HG02798 (cell line): ENCODE measurements at regions not wholly inside any gene's neighbourhood (a gene's known extent, or its start where the extent isn't known, plus 50 kb on each side); places are given as distances from the start of the nearest gene placed in this dataset.

Source experiments
- ATAC-seq: cut with Tn5 transposase; IDR thresholded peaks from one replicate; pipeline ENCODE4 v1.9.1; 2021; ENCODE audit warnings: mild to moderate bottlenecking; ENCODE audit not compliant: unreplicated experiment, poor library complexity

DNA sequence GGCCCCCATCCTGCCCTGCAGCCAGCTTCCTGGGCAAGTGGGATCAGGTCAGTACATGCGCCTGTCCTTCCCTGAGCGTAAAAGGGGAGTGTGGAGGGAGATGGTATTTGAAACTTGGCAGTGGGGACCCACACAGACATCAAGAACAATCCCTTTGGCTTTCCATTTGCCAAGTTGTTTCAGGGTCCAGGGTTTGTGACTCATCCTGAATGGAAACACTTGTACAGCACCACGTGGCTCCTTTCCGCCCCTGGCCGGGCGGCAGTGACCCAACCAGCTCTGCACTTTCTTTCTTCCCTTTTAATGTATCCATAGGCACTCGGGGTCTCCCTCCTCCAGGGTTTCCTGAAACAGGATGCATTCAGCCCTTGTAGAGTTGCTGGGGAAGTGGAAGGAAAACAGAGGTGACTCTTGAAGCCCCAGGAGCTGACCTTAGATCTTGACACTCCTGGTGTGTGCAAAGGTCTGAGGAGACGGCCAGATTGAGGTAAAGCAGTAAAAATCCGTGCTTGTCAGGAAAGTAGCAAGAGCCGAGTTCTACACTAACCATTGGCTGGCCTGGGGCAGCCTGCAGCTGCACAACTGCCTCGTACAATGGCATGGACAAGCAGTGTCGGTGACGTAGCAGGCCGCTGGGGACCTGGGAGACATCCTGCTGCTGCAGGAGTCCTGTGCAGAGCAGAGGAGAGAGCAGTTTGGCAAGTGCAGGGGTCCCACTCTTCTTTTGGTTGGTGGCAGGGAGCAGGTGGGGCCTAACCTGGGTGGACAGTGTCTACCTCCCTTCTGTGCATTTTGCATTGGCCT lies 189.8 kb downstream of the SNX19 start:
- no peak for ATAC-seq

DNA sequence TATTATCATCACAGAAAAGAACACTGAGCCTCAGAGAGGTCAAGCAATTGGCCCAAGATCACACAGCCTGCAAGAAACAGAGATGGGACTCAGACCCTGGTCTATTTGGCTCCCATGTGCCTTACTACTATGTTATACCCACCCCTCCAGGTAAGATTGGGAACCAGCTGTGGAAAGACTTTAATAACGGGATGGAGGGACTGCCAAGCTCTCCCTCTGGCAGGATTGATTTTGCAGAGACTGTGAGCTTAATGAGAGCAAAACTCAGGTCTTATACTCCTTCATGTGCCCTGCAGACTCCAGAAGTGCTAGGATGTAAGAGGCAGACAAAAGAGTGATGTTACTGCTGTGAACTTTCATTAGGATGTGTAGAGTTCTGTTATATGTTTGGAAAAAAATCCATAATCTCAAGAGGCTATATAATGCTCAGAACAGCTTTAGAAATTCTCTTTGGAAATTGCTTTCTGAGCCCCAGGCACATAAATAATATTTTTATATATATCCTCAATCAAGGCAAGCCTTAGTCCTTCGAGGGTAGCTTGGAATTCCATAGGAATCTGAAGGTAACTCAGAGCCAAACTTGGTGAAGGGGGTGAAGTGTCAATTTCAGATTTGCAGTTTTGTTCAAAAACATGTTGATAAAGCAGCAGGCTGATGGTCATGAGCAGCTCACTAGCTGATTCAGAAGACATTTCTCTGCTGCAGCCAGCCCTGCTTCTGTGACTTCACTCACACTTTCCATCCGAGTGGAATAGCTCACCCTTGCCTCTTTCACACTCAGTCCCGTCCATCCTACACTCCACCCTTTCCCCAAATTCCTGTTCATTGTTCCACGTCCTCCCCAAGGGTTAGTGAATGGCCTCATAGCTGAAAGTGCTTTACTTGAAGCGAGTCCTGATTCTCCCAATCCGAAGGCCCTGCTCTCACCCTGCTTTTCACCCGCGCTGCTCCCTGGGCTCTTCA lies 188.8 kb downstream of the SNX19 start:
- ATAC-seq = no peak

DNA sequence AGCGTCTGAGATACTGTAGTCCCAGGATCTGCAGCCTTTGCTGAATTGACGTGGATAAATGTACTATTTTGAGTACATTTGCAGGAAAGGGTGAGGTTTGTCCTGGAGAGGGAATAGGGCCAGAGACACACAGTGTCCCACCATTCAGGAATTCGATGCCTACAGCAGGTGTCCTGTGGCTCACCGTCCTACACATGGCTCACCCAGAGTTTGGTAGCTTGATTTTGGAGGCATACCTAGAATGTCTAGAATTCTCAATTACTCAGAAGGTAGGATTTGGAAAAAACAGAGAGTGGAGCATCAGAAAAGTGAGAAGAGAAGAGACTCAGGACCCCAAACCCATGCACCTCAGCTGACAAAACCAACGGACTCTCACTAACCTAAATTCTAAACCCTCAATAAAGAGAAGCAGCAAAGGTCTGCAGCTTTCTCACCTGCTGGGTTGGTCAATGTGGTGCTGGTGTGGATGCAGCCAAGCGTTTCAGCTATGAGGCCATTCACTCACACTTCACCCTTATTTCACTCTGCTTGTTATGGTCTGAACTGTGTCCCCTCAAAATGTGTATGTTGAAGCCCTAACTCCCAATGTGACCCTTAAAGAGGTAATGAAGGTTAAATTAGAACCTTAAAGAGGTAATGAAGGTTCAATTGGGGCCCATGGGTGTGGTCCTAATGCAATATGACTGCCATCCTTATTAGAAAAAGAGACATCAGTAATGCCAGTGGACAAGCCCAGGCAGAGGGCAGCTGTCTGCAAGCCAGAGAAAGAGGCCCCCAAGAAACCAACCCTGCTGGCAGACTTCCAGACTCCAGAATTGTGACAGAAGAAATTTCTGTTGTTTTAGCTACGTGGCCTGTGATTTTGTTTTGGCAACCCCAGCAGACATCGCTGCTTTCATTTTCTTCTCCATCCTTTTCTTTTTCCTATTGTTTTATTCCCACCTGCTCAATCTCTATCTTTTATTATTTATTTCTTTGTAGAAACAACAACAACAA lies 187.8 kb downstream of the SNX19 start:
- no peak for ATAC-seq

DNA sequence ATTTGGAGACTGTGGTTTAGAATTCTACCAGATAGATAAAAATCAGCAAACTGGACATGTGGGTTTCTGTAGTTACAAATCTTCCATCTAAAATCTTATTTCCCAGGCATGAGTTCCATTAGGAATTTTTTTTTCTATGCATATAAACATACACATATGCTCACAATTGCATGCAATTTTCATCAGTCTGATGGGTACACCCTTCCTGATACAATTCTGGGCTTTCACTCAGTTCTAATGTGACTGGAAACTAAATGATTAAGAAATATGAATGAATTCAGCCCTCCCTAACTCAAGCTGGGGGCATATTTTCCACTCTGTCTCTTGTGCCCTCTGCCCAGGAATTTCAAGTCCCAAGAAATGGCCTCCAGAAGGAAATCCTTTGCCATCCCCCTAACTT lies 187.1 kb downstream of the SNX19 start:
- ATAC-seq = no peak

DNA sequence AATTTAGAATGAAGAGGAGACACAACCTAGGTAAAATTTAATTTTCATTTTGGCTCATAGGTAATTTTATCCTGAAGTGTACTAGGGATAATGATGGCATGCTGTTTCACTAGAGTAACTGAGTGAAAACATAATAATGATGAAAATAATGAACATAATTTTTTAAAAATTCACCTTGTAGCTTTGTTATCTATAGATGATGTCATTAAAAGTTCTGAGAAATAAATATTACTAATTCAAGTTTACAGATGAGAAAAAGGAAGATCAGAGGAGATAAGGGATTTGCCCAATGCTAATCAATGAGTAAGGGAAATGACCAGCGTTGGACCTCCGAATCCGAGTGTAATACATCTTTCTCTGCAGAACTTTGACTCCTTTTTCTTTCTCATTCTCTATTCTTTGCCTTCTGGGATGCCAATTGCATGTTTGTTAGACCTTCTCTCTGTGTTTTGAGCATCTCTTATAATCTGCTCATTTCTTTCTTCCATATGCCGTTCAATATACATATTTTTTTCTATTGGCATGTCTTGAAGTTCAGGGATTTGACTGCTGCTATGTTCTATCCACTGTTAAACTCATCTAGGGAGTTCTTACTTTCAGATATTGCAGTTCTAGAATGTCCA lies 186.5 kb downstream of the SNX19 start:
- no peak for ATAC-seq

DNA sequence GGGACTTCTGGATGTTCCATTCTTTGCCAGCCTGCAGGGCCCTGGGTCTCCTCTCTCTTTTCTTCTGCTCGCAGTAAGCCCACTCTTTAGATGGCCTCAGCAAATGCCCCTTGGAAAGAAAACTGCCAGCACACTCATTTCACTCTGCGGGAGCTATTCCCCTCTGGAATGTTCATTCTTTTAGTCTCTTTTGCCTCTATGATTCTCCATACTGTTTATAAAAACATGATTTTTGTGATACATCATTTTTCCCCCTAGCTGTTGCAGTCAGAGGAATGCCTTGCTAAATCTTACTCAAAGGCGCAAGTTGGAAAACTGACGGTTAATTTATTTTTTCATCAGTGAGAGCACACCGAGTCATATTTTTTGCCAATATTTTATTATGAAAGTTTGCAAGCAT lies 184.9 kb downstream of the SNX19 start:
- no peak for ATAC-seq

DNA sequence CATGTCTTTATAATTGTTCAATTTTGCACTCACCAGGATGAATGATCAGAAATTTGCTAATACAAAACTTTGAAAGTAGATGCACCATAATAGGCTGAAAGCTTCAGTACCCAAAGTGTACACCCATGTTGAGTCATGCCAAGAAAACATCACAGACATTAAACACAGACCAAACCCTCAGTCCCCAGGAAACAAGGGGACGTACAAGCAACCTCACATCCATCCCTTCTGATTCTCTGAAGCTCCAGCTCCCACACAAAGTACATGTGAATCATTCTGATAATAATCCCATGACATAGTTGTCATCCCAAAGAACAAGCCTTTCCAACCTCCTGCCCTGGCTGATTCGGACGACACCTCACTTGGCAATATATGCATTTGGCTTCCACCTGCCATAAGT lies 183.8 kb downstream of the SNX19 start:
- no peak for ATAC-seq

DNA sequence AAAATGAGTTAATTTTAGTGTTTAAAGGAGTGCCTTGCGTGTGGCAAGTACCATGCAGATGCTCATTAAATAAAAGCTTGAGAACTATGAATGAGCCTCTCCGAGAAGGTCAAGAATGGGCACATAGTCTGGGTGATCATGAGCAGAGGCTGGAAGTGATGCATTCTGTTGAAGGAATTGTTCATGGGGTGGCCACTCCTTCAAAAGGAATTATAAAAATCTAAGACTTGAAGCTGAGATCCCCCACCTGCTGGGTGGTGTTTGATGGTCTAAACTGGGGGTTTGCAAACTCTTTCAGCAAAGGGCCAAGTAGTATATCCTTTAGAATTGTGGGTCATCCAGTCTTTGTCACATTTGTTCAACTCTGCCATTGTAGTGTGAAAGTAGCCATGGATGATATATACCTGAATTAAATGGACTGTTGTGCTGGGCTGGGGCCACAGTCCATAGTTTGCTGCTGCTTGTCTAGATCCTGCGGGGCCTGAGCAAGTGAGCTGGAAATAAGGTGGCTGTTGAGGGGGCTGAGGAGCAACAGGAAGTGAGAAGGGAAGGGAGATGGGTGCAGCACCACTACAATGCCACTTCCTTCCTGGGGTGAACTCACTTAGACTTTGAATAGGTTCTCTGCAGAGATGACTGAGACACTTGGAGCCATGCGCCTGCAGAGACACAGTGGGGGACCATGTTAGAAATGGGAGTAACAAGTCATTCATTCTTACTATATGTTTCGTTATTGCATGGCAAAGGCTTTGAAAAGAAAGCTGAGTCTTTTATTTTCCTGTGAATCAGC lies 179.0 kb downstream of the SNX19 start:
- no peak for ATAC-seq

DNA sequence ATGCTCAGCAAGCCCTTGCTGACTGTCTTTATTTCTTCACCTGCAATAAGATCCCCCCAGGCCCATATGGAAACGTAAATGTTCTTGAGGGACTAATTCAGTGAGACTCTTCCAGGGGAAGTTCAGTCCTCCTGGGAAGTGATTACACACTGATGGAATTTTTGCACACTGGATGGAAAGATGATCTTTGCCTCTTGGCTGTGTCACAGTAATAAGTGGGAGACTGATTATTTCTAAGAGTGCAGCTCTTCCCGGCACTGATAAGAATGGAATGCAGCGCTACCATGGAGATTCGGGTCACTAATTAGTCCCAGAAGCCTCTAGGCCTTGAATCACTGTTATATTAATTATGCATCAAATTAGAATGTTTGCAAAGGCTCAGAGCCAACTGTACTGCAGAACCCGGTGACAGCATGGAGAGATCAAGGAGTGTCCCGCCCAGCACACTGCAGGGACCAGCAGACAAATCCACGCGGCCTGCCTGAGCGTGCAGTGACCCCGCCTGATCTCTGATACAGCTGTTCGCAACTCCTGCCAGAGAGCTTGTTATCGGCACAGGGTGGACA lies 178.3 kb downstream of the SNX19 start:
- no peak for ATAC-seq

DNA sequence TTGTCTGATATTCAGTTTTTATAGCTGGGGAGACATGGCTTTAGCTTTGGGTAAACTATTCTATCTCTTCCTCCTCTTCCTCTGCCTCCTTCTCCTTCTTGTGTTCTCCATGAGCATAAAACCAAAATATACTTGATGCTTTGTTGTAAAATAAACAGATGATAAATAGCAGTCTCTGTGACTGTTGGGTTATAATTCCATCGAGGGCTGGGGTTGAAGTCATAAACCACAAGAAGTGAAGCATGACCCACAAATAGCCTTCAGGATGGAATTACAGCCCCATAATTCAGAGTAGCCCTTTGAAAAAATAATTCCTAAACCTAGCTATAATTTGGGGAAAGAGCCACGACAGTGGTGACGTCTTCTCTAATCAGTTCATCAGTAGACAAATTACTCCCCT lies 177.7 kb downstream of the SNX19 start:
- no peak for ATAC-seq

DNA sequence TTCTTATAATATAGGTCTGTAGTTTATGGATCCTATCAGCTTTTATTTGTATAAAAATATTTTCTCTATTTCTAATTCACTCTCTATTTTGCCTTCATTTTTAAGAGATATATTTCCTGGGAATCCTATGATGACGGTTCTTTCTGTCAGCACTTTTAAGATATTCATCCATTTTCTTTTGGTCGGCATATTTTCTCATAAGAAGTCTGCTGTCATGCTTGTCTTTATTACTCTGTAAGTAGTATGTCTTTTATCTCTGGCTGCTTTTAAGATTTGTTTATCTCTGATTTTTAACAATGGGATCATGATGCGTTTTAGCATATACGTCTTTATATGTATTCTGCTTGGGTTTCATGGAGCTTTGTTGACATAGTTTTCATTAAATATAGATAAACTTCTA lies 175.5 kb downstream of the SNX19 start:
- no peak for ATAC-seq

DNA sequence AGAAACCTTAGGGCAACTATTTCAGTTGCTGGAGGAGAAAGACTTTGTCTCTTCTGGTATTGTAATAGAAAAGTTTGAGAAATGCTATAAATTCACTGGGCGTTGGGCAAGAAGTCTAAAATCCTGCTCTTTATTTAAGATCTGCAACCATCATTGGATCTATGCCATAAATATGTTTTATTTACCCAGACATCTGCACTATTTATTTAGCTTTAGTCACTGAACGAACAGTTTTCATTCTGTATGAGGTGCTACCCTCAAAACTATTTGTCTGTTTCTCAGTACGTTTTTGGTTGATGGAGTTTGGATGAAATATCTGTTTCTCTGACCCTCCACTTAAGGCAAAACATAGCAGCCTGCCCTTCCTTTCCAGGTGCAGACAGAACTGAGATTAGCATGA lies 171.5 kb downstream of the SNX19 start:
- no peak for ATAC-seq

DNA sequence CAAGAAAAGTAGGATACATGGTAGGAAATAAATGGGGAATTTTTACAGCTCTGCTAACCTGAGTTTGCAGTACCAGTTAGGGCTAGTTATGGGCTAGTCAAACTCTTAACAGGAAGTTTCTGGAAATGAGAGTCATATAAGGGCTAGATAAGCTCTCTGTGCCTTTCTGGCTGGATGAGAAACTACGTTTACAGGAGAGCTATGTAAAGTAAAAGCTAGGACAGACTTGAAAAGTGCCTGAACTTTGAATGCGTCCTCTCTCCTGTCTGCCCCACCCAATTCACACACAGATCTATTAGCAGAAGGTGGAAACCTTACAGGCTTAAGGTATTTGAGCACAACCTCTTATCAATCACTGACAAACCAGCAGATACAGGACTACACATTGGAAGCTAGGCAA lies 167.1 kb downstream of the SNX19 start:
- ATAC-seq = no peak

DNA sequence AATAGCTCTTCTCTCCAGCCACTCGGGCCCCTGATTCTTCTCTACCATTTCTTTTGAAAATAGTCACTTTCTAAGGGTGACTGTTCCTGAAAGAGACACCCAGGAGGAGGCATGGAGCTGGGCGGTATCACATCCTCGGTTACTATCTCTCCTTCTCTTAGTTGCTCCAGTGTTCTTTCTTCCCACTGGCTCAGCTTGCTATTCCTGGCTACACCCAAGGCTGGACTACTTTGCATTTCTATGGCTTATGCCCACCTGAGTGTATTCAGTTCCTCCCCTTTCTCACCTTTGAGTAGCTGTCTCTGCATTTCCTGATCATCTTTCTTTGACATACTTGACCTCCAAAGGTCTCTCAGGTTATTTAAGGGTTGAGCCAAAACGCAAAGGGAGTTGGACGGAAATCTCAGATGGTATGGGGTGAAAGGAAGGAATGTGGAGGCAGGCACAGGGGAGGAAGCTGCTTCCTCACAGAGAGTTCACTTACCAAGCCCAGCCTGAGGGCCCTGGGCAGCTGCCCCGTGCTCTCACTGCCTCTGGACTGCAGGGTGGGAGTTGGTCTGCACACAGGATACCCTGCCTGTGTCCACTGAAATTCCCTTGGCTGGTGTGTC lies 155.7 kb downstream of the SNX19 start:
- no peak for ATAC-seq

DNA sequence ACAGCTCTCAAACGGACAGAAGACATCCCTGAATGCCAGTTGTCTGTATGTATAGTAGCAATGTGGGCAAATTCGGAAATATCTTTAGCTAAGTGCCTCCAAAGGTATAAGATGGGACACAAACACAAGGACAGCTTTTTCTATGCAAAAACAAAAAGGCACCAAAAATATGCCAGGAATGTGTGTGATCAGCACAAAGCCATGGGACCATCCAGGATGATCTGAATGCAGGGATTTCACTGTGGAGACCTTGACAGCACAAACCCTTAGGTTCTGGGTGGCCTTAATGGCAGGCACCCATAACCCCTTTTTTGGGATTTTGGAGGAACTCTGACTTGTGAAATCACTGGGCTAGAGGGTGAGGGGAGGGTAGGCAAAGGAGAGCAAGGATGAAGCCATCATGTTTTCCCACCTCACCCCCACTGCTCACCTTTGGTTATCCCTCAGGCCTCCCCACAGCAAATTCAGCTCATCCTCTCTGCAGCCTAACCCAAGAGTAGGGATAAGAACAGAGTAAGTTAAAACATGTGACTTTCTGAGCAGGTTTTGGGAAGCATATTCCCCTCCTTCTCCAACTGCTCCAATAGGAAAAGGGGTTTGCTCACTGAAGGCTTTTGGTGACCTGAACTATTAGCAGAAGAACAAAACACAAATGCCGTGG lies 154.6 kb downstream of the SNX19 start:
- ATAC-seq = no peak

DNA sequence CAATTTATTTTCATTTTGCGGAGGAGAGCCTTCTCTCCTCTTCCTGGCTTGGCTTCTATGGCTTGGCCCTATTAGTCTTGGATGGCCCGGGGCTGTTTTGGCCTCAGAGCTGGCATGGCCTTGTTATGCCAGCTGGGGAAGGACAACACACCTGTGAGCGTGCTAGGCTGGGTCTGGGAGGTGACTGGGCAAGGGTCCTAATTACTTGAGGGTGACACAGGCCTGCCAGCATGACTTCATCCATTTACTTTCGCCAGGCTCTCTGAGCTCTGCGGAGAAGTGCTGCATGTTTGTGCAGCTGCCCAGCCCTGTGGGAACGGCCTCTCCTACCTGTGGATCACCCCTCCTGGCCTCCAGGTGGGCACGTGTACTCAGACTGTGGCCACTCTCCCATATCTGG lies 153.6 kb downstream of the SNX19 start:
- no peak for ATAC-seq

DNA sequence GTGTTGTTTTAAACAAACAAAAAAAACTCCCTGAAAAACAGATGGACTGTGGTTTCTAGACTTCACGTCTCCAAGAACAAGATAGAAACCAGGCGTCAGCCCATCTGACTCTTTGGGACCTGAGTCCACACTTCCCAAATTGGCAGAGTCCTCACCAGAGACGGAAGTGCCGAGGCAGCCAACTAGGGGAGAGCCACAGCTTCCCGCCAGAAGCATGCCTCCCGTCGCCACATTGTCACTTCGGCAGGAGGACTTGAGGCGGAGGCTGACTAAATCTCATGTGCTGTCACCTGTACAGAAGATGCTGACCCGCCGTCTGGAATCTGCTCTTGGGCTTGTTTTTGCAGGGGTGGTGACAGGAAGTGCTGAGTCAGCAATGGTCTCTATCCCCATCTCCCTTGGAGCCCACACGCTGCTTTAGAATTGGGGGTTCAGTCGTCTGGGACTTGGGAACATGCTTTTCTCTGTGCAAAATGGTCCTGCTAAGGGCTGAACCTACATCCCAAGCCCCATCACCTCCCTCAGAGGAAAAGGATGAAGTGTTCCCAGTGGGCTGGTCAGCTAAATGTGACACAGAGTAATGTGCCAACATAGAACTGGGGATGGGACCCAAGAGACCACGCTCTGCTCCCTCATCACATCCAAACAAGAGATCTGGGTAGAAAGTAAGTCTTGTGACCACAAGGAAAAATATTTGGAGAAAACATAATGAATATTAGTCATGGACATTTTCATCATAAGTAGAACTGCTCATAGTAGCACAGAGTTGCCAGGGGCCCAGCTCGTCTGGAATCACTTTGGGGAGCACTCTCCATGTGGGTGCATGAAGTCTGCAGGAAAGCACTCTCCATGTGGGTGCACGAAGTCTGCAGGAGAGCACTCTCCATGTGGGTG lies 152.9 kb downstream of the SNX19 start:
- no peak for ATAC-seq
